Loucy (cell line): ENCODE measurements at regions not wholly inside any gene's neighbourhood (a gene's known extent, or its start where the extent isn't known, plus 50 kb on each side); places are given as distances from the start of the nearest gene placed in this dataset.

Experiments
- EZH2phosphoT487 ChIP-seq: fragments of 200-600 bp; IDR thresholded peaks from 2 replicates; pipeline ENCODE4 v1.6.1; 2018; ENCODE audit warnings: antibody characterized with exemption, mild to moderate bottlenecking, moderate library complexity, borderline replicate concordance
- TF ChIP-seq, protein P1 (sequence below): fragments of 200-600 bp; sonication (generic); conservative IDR thresholded peaks from 2 replicates; pipeline ENCODE4 v1.5.1; 2014; ENCODE audit warnings: mild to moderate bottlenecking, antibody characterized with exemption, low read length

DNA sequence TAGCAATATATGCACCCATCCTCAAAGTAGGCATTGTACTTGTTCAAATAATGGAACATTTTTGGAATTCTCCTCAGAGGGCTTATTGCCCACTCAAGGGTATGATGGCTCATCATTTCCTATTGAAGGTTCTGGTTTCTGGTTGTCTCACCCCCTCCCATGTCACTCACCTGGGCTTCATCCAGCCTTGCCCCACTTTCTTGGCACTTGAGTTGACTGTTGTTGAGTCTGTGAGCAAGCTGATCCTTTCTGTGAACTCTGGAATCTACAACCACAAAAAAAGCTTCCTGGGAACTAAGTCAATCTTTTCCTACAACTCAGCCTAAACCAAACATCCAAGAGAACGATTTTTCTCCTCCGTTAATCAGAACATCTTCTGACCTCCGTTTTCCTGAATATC lies 73.9 kb upstream of the ANKH start:
- TF ChIP-seq, protein P1, sequence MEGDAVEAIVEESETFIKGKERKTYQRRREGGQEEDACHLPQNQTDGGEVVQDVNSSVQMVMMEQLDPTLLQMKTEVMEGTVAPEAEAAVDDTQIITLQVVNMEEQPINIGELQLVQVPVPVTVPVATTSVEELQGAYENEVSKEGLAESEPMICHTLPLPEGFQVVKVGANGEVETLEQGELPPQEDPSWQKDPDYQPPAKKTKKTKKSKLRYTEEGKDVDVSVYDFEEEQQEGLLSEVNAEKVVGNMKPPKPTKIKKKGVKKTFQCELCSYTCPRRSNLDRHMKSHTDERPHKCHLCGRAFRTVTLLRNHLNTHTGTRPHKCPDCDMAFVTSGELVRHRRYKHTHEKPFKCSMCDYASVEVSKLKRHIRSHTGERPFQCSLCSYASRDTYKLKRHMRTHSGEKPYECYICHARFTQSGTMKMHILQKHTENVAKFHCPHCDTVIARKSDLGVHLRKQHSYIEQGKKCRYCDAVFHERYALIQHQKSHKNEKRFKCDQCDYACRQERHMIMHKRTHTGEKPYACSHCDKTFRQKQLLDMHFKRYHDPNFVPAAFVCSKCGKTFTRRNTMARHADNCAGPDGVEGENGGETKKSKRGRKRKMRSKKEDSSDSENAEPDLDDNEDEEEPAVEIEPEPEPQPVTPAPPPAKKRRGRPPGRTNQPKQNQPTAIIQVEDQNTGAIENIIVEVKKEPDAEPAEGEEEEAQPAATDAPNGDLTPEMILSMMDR: no peak
- no peak for TF ChIP-seq EZH2phosphoT487
